ENCODE measurements at regions not wholly inside any gene's neighbourhood (a gene's known extent, or its start where the extent isn't known, plus 50 kb on each side); places are given as distances from the start of the nearest gene placed in this dataset.

GRCh38 chr1:213786683-213787082 lies 201.1 kb upstream of the PROX1 start:
- TF ChIP-seq ZNF274 (IDR thresholded peaks at IDR 0.05; ENCODE audit: low read depth, low read length) (no peak), YY1 (IDR thresholded peaks at IDR 0.05; ENCODE audit: insufficient read depth, insufficient read length) (no peak)
